ENCODE measurements at regions not wholly inside any gene's neighbourhood (a gene's known extent, or its start where the extent isn't known, plus 50 kb on each side); places are given as distances from the start of the nearest gene placed in this dataset.
"Not testable (repeated sequence)": the region's sequence is repeated elsewhere in the genome, so short reads cannot be mapped to it uniquely, and the experiment has no call there.

DNA sequence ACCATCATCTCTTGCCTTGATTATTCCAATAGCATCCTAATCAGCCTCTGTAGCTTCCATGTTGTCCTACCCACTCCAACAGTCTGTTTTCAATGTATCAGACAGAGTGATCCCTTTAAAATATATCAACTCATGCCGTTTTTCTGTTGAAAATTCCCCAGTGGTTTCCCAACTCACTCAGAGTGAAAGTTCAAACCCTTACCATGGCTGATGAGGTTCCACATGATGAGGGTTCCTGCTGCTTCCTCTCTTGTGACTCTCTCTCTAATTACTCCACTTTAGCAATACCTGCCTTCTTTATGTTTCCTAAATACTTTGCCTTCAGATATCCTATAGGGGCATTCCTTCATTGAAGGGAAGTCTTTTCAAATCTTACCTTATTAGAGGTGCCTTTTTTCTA is 334.7 kb downstream of the PPP1R2C start:
- no peak for DNase-seq (ENCODE audit: low read depth in 2 of 2)

DNA sequence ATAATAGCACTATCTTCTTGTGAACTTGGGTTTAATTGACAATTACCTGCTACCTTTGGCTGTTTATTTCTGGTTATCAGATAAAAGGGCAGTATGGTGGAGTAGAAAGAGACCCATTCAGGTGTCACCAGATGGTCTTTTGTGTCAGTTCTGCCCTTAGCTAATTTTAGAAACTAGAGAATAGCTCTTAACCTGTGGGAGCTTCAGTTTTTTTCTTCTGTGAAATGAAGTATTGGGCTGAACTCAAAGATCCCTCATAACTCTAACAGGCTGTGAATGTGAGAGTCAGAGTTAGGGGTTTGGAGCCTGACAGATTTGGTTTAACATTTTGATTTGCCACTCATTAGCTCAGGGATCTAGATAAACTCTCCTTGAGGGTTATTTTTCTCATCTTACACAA is 335.2 kb downstream of the PPP1R2C start:
- DNase-seq (ENCODE audit: low read depth in 2 of 2): no peak

DNA sequence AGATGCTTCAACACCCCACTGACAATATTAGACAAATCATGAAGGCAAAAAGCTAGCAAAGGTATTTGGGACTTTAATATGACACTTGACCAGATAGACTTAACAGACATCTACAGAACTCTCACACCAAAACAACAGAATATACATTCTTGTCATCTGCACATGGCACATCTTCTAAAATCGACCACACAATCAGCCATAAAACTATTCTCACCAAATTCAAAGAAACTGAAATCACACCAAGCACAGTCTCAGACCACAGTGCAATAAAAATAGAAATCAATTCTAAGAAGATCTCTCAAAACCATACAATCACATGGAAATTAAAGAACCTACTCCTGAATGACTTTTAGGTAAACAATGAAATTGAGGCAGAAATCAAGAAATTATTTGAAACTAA is 340.8 kb downstream of the PPP1R2C start:
- DNase-seq (ENCODE audit: low read depth in 2 of 2): no peak

DNA sequence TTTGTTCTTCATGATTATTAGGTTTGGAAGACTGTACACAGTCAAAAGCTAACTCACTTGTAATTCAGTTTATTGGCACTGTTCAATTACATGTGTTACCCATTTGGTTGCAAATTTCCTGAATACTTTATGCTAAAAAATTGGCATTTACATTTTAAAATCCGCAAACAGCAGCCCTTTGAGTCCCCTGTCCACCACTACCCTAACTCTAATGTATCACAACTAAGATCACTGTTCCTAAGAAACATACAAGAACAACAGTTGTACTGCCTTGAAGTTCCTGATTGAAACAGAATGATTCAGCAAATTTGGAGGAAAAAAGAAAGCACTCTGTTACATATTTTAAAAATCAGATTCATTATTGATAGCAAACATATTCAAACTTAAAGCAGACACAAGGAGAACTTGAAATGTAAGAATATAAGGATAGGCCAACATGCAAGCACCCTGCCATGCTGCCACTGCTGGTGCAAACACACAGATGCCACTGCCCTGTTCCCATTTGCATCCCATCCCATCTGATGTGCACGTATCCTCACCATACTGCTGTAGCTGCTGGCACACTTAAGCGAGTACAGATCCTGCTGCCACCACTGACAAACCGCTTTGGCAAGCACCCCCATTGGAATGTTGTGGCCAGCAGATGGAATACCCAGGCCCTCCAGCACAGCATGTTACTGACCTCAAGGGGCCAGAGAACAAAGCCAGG is 343.4 kb downstream of the PPP1R2C start:
- no peak for DNase-seq (ENCODE audit: low read depth in 2 of 2)

DNA sequence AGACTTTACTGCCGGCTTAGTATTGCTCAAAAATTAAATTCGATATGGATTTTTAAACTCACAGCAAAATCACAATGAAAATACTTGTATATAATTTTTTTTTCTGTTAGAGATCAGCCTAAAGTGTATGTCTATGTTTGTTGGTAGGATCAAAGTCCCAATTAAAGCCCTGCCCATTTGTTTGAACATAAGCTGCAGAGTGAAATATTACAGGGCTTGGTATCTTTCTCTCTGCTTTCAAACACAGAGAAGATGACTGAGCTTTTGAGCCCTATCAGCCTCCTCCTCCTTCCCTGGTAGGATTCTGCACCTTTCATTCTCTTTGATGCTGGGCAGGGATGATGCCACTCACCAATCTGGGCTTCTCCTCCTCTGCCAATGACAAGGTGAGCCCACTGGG is 345.4 kb downstream of the PPP1R2C start:
- DNase-seq (ENCODE audit: low read depth in 2 of 2): no peak

DNA sequence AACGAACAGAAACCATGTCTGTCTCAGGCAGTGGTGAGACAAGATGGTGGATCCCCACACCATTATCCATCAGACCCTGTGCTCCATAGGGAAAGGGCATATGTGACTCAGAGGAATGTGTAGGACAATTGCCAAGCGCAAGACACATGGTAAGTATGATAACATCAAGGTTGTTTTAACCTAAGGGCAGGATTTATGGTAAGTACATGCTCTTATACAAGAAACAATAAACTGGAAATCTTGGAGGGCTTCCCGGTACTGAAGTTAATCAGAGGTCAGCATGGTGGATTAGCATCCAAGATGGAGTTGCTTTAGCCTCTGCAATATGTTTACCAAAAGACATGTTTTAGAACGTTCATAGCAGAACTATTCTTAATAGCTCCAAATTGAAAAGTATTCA is 355.0 kb downstream of the PPP1R2C start:
- no peak for DNase-seq (ENCODE audit: low read depth in 2 of 2)

DNA sequence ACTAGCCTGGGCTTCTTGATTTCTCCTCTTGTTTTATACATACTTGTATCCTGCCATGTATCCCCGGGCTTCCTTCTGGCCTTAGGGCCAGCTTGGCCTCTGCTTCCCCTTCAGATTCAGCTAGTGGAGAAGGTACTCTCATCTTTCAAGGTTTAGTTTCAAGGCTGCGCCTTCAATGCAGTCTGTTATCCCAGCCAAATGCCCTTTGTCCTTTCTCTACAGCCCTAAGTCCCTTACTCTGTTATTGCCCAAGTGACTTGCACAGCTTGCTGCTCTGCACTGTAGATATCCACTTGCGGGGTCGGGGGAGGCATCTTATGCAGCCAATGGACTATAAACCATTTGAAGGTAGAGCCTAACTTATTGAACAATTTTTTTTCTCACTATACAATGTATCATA is 357.5 kb downstream of the PPP1R2C start:
- no peak for DNase-seq (ENCODE audit: low read depth in 2 of 2)

DNA sequence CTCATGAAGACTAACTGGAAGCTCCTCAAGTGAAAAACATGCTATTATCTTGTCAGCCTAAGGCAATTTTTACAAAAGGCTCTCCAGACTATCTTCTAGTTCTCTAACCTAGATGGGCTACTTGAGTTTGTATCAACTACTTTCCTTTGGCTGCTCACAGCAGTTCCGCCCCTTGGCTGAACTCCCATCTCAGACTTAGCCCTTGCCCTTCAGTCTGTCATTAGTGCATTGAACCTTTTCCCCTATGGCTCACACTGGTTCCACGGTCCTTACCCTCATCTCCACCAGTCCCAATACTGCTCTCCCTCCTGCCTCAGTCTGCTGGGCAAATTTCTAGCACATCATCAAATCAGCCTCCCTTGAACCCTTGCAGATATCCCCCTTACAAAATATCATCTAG is 362.3 kb downstream of the PPP1R2C start:
- no peak for DNase-seq (ENCODE audit: low read depth in 2 of 2)

DNA sequence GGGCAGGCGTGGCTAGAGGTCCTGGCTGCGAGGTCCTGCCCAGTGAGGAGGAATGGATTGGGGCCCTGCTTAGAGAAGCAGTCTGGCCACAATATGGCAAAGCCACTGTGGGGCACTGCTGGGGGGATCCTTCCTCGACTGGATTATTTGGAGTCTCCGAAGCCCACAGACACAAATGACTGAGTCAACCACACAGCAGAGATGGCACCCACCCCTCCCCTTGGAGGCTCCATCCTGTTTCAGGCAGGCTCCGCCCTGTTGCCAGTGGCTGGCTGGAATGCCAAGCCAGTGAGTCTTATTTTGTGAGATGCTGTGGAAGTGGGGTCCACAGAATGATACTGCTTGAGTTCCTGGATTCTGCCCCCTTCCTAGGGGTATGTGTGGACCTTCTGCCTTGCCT is 363.9 kb downstream of the PPP1R2C start:
- no peak for DNase-seq (ENCODE audit: low read depth in 2 of 2)

DNA sequence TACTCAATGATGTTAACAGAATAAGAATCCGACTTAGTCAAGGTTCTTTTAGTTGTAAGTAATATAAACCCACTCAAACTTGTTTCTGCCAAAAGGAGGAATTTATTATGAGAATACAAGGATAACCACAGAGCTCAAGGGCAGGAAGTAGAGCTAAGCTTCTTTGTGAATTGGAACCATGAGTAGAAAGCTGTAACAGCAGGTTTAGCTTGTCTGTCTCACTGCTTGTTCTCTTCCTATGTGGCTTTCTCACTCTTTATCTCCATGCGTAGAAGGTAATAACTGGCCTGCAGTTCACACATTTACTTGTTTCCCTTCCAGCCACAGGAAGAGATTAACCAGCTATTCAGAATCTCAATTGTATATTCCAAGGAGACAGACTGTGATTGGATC is 378.3 kb downstream of the PPP1R2C start:
- no peak for DNase-seq (ENCODE audit: low read depth in 2 of 2)

DNA sequence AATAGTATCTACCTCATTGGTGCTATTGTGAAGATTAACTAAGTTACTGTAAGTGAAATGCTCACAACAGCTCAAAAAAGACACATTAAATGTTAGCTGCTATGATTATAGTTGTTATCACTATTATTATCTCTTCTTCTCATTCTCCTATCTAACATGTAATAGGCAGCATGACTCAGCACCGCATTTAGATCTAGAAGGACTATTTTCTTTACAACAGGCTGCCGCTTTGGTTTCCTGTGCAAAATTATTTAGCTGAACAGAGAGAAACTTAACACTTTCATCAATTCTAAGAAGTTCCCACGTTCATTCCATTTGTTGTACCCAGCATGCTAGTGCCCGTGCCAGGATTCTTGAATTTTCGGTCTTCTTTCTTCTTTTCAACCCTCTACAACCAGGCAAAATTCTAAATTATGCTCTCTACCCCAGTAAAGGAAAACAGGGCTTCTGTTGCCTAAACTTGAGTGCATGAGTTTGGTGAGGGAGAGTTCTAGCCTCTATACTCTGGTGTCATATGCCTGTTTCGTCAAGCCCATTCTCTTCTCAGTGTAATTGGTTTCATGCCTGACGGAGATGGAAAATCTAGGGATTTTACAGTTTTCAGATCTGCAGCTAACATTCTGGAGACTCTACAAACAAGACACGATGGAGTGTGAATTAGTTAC is 378.9 kb downstream of the PPP1R2C start:
- no peak for DNase-seq (ENCODE audit: low read depth in 2 of 2)

DNA sequence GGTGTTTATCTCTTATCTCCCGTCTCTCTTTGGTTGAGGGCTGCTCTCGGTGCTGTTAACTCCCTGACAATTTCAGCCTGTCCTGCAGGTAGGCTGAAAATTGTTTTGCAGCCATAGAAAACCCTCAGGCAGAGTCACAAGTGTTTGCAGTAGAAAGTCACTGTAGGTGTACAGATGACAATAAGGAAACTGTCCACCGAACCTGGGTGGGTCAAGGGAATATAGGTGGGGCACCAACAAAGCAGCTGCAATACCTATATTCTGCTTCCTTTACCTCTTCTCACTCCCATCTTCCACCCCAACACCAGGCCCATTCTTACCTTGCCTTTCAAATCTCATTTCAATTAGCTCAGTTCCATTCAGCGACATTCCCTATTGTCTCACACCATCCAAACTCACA is 381.8 kb downstream of the PPP1R2C start:
- no peak for DNase-seq (ENCODE audit: low read depth in 2 of 2)

DNA sequence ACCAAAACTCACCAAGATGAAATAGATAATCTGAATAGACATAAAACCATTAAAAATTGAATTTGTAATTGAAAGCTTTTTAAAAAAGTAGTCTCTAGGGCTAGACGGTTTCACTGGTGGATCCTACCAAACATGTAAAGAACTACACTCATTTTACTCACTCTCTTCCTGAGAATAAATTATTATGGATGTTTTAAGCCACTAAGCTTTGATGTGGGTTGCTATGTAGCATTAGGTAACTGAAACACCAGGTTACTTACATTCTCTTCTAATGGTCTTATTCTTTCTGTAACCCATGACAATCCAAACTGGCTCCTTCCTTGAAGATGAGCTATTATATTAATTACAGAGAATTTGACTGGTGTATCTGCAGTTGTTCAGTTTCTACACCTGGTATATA is 385.1 kb downstream of the PPP1R2C start:
- no peak for DNase-seq (ENCODE audit: low read depth in 2 of 2)

DNA sequence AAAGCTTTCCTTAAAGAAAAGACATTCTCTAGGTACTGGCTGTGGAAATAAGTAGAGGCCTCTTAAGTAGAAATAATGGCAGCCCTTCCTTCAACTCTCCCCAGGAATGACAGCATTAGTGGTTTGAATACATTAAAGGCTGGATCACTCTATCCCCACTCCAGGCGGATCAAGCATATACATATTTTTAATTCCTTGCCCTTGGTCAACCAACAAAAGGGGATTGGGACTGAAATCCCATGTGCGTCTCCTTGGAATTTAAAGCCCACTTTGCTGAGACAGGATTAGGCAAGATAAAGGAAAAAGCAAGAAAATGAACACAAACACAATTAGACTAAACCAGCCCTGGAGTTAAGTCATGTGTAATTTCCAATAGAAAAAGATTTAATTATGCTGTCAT is 391.3 kb downstream of the PPP1R2C start:
- no peak for DNase-seq (ENCODE audit: low read depth in 2 of 2)

DNA sequence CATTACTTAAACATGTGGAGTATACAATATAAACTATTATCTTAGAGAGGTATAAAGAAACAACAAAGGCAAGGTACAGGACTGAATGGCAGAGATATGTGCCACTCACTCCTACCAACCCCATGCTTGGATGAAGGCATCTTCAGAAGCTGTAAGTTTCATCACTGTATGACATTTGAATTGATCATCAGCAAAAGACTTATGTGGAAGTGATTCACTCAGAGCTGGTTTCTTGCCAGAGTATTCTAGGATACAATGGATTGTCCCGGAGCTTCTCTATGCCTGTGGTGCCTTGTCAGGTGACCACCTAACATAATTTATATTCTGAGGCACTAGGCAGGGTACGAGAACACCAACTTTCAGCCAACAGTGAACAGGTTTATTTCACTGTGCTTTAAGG is 392.2 kb downstream of the PPP1R2C start:
- no peak for DNase-seq (ENCODE audit: low read depth in 2 of 2)

DNA sequence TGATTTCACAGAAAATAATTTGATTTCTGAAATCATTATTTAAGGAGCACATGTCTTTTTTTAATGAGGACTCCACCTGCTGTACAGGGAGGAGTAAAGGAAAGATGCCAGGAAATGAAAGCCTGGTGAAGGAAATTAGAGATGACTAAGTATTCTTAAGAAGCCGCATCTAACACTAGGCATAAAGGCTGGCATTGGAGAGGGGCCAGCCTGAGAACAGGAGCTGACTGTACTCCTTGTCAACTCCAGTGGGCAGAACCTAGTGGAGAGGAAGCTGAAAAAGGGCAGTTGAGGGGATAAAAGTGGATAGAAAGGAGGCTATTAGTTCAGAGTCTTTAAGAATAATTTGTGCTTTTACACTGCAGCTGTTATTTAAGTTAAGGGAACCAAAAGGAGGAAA is 393.0 kb downstream of the PPP1R2C start:
- no peak for DNase-seq (ENCODE audit: low read depth in 2 of 2)

DNA sequence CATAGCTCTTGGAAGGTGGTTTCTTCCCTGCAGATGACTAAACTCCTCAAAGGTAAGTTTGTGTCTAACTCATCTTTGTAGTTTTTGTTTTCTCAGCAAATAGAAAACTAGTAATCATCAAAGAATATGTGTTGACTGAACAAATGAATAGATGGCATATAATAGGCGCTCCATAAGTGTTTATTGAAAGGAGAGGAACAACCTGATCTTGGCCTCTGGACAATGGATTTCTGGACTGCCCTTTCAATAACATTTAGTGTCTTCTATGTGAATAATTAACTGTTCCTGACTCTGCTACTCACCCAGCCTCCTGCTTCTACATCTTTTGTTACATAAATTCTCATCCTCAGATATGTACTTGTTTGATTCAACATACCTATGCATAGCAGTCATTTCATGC is 399.1 kb downstream of the PPP1R2C start:
- DNase-seq (ENCODE audit: low read depth in 2 of 2): no peak

DNA sequence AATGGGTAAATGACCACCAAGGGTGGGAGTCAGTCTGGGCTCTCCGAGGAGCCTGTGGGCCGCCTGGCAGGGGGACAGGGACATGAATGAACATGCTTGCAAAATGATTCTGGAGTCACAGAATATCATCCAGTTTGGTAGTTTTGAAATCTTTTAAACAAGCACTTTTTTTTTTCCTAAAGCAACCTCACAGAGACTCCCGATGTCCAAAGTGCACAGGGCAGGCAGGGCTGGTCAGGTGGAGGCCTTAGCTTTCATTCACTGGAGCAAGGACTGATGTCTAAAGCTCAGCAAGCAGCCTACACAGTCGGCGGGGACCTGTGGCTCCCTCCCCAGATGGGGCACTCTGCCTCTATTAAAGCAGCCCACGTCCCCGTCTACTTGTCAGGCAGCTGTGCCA is 402.9 kb downstream of the PPP1R2C start:
- DNase-seq (ENCODE audit: low read depth in 2 of 2): no peak

DNA sequence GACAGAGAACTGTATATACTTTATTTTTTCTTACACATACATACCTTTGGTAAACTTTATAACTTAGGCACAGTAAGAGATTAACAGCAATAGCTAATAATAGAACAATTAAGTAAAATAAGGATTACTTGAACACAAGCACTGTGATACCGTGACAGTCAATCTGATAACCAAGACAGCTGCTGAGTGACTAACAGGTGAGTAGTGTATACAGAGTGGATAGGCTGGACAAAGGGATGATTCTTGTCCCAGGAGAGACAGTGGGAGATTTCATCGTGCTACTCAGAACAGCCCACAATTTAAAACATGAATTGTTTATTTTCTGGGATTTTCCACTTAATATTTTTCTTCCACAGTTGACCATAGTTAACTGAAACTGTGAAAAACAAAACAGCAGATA is 411.8 kb downstream of the PPP1R2C start:
- DNase-seq (ENCODE audit: low read depth in 2 of 2): no peak

DNA sequence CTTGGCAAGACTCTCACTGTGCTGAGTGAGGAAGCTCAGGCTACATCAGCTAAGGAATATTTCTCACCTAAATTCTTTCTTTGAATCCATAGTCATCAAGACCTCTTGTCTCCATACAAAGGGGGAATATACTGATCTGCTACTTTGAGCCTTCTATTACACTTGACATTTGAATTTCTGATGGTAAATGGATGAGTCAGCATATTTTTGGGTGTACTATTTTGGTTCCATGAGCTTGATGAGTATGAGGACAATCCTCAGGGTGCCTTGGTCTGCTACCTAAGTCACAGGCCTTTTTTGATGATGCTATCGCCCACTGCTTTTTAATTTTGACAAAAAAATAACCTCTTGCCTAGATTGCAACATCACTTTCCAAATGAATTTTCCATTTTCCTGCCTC is 415.7 kb downstream of the PPP1R2C start:
- DNase-seq (ENCODE audit: low read depth in 2 of 2): no peak

DNA sequence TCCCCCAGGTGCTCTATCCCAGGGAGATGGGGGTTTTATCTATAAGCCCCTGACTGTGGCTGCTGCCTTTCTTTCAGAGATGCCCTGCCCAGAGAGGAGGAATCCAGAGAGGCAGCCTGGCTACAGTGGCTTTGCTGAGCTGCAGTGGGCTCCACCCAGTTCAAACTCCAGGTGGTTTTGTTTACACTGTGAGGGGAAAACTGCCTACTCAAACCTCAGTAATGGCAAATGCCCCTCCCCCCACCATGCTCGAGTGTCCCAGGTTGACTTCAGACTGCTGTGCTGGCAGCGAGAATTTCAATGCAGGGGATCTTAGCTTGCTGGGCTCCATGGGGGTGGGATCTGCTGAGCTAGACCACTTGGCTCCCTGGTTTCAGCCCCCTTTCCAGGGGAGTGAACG is 419.6 kb upstream of the CASK start:
- DNase-seq (ENCODE audit: low read depth in 2 of 2): not testable (repeated sequence)

Measured in stimulated activated CD4-positive, alpha-beta T cell treated with anti-CD3 and anti-CD28 coated beads, Interleukin-15, amount 100 ng/mL, for 48 hours (primary cell).